HG03342 (cell line): ENCODE measurements at regions not wholly inside any gene's neighbourhood (a gene's known extent, or its start where the extent isn't known, plus 50 kb on each side); places are given as distances from the start of the nearest gene placed in this dataset.

Source experiments
- ATAC-seq: cut with Tn5 transposase; IDR thresholded peaks from one replicate; pipeline ENCODE4 v1.9.1; 2021; ENCODE audit warnings: mild to moderate bottlenecking, moderate library complexity; ENCODE audit not compliant: unreplicated experiment

DNA sequence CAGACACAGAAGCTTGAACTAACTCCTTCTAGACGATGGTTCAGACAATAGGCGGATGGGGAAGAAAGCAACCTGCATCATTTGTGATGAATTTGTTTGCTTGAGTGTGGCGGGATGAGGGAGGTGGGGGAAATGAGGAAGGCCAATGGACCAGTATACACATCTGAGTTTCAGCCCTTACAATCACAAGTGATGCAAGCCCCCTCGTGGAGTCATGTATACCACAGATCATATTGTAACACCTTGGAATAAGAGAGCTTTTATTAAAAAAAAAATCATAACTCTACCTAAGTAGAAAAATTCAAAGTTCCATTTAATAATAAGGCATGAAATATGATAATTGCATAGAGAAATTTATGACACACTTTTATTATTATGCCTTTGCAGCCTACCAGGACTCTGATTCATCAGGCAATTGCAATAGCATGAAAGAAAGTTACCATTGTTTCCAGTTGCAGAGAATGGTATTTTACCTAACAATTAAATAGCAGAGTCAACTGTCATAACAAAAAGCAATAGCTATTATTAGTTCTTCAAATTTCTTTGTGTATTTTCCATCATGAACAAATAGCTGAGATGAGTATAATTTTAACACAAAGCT lies 230.2 kb upstream of the AKR1E2 start:
- no peak for ATAC-seq

DNA sequence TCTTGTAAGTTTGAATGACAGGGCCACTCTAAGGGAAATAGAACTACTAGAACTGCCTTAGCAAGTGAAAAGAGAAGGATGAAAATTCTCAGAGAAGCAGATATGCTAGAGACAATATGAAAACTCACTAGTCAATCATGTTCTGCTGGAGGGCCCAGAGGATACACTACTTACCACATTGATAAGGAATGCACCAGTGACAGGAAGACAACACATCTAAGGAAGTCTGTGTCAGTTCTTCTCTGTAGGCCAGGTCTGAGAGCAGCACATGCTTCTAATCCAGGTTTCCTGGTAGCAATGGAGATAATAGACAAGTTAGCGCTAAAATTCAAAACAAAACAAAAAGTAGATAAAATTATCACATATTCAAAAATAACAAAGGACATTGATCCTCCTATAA lies 235.2 kb upstream of the AKR1E2 start:
- no peak for ATAC-seq

GRCh38 chr10:4588824-4589223 lies 237.2 kb upstream of the AKR1E2 start:
- no peak for ATAC-seq

DNA sequence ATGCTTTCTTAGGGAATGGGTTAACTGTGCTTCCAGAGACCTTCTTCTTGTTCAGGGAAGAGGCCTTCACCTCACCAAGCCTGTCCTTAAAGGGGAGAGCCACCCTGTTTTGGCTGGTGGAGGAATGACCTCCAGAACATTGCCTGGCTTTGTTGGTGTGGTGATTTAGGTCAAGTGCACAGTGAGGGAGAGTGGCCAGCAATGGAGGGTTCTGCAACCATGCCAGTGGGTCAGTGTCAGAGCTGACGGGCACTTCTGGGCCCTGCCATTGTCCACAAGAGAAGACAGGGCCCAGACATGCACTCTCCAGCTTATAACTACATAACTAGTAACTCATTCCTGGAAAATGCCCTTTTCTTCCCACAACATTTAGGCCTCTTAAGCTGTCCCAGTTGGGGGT lies 238.5 kb upstream of the AKR1E2 start:
- no peak for ATAC-seq

GRCh38 chr10:4586776-4587175 lies 239.2 kb upstream of the AKR1E2 start:
- no peak for ATAC-seq

DNA sequence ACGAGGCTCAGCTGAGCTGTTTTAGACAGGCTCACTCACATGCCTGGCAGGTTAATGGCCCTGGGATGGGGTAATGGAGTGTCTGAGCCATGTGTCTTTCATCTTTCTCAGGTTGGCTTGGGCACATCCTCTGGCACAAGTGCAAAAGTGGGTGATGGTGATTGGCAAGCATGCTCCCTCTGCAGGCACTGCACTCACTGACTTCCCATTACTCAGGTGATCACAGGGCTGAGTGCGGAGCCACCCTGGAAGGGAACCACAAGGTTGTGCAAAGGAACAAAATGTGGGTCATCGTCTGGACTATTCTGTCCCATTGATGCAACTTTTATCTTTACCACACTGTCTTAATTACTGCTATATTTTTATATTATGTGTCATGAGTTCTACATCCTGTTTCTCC lies 244.1 kb upstream of the AKR1E2 start:
- no peak for ATAC-seq

DNA sequence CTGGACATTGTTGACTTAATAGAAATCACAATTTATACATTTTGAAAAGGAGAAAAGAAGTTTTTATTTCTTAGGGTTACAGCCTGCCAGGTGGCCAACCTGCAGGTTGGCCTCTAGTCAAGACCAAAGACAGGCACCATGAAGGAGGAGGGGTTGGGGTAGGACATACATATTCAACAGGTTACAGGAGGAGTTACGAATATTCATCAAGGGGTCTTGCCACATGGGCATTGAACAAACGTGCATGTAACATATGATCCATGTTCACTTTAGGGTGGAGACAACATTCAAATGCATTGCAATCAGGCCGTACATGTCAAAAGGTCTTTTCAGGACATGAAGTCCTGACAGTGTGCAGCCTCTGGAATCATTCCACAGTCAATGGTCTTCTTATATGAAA lies 246.2 kb upstream of the AKR1E2 start:
- no peak for ATAC-seq

GRCh38 chr10:4576206-4576605 lies 249.8 kb upstream of the AKR1E2 start:
- ATAC-seq, result no peak

DNA sequence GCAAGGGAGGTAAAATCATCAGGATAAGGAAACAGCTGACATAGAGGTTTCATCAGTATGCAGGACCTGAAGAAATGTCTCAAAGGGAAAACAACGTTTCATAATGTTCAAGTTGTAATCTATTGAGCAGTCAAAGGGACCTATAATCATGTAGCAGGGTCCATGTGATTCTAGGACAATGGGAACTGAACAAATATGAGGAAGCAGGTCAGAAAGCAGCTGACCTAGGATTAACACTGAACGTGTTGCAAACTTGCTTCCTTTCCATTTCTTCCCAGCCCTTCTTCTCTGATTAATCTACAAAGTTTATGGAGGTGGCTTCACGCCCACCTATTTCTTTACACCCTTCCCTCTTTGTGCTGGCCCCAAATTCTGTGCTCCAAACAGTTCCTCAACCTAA lies 256.9 kb upstream of the AKR1E2 start:
- no peak for ATAC-seq

DNA sequence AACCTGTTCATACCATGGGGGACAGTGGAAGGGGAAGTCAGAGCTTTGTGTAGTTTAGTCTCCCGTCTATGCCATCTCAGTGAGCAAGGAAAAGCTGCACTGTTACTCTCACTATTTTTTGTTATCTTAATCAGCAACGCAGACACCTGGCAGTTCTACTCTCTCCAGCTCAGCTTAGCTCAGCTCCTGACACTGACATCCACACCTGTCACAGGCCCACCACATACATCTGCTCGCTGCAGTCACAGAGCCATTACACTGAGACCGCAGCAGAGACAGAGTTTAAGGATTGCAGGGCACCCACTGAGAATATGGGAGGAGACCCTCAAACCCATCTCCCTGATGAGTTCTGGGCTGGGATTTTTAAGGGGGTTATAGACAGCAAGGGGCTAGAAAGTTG lies 257.3 kb upstream of the AKR1E2 start:
- no peak for ATAC-seq

- ATAC-seq, result no peak
Observed at GRCh38 chr10:4568086-4568485, 257.9 kb upstream of the AKR1E2 start.

GRCh38 chr10:4567637-4568036 lies 258.4 kb upstream of the AKR1E2 start:
- no peak for ATAC-seq

DNA sequence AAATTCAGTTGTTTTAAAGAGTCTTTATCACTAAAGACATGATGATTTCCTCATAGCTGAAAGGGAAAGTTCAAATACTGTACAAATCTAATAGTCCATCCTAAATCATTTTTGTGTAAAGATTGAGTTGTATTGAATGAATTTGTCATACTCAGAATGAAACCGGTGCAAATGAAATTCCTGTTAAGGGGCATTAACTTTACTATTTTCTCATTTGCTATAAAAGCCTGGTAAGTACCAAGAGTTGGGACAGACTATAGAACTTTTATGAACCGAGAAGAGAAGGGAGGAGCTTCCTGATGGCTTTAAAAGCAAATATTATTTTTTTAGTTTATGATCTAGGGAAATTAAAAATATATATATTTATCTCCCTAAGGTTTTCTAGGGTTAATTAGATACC lies 260.0 kb upstream of the AKR1E2 start:
- ATAC-seq, result no peak

GRCh38 chr10:4561296-4561695 lies 264.7 kb upstream of the AKR1E2 start:
- ATAC-seq, result no peak

DNA sequence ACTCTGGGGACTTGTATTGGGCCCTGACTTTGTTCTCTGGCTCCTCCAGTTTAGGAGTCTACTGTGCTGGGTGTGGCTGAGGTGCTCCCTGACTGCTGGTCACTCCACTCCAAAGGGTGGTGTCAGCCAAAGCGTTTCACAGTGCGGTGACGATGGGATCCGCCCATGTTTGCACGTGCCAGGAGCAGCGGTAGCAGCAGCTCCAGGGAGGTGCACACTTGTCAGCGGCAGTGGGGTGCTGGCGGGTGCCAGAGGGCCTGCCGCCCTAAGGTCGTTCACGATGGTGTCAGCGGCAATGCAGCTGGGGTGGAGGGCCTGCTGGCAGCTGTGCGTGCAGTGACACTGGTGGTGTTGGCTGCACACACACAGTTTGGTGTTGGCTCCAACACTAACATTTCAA lies 268.5 kb upstream of the AKR1E2 start:
- ATAC-seq, result no peak

DNA sequence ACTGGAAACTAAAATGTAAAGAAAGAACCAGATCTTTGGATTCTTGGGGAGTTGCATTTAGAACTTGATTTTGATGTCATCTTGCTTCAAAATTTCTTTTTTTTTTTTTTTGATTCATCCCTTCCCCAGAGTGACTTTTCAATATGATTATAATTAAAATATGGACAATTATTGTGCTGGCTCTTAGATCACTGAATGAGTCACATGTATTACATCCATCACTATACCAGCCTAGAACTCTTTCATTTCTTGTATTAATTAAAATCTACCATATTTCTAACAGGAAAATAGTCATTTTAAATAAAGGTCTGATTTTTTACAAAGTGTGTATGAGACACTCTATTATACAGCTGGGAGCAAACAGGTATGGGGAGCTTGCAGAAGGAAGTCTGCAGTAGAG lies 269.5 kb upstream of the AKR1E2 start:
- no peak for ATAC-seq

- ATAC-seq, result no peak
Observed at GRCh38 chr10:4555920-4556319, 270.1 kb upstream of the AKR1E2 start.

GRCh38 chr10:4549139-4549653 lies 276.8 kb upstream of the AKR1E2 start:
- no peak for ATAC-seq

DNA sequence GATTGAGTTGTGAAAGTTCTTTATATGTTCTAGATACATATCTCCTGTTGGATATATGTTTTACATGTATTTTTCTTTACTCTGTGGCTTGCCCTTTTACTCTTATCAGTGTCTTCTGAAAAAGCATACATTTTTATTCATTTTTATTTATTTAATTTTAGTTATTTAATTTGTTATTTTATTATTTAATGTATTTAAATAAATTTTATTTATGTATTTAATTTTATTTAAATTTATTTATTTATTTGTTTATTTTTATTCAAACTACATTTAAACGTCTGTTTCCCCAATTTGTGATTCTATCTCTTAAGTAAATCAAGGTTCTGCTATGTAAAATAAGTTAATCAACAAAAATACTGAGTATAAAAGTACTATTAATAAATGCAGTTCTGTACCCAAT lies 279.1 kb upstream of the AKR1E2 start:
- ATAC-seq, result no peak

- no peak for ATAC-seq
Observed at GRCh38 chr10:4546500-4546899, 279.5 kb upstream of the AKR1E2 start.

DNA sequence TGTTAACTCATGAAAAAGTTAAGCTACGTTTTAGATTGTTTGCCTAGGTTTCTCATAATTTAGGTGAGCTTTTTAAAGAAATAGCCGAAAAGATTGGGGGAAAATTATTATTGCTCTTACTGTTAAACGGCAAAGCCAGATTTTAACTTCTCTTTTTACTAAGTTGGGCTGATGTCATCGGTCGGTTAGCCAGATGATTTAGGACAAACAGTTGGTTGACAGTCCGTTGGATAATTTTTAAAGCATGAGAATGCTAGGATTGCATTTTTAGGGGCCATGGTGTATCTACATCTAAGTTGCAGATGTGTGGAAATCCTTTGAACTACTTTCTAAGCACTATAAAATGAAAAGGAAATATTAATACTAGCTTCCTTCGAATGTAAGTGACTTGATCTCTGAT lies 280.9 kb upstream of the AKR1E2 start:
- no peak for ATAC-seq

DNA sequence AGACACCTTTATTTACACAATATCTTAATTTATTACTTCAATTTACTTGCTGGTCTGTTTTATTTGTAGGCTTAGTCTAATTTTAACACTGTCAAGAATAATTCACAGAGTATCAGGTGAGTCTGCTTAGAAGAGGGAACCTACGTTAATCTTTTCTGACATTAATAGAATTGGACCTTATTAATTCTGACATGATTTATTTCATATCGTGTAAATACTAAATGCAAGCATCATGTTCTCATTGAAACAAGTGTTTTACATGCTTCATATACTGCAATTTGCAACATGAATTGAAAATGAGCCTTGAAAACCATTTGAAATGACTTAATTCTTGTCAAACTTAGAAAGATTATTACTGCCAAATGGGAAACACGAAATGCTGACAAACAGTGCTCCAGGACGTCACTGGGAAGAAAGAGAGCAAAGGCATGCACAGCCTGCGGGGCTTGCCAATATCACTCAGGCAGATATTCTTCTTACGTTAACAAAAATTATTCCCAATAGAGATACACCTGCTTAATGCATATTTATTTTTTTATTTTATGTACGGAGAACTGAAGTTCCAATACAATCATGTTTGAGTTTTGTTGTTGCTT lies 282.0 kb upstream of the AKR1E2 start:
- ATAC-seq, result no peak

DNA sequence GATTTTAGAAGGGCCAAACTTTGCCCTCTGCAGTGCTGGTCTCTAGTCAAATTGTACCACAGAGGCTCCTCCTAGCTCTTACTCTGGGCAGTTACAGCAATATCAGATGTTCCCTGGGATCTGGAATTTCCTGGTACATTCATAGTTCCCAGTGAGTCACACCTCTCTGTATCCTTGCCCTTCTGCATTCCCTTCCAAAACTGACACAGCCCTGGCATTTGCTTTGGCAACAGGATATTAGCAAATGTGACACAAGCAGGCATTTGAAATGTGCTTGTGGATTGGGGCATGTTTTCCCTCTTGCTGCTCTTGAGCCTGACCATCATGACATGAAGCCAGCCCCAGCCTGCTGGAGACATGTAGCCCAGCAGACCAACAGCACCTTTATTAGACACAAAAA lies 284.7 kb upstream of the AKR1E2 start:
- no peak for ATAC-seq
